Amniotic epithelial cell (primary cell): ENCODE measurements at regions not wholly inside any gene's neighbourhood (a gene's known extent, or its start where the extent isn't known, plus 50 kb on each side); places are given as distances from the start of the nearest gene placed in this dataset.
"Not testable (repeated sequence)": the region's sequence is repeated elsewhere in the genome, so short reads cannot be mapped to it uniquely, and the experiment has no call there.

Experiments
- DNase-seq: peaks from one replicate; pipeline ENCODE4 v3.0.0-alpha.2; 2010; ENCODE audit warnings: low read depth

GRCh38 chrX:25141684-25142083 lies 125.9 kb upstream of the ARX start:
- no peak for DNase-seq

GRCh38 chrX:25131055-25131454 lies 115.3 kb upstream of the ARX start:
- no peak for DNase-seq

DNA sequence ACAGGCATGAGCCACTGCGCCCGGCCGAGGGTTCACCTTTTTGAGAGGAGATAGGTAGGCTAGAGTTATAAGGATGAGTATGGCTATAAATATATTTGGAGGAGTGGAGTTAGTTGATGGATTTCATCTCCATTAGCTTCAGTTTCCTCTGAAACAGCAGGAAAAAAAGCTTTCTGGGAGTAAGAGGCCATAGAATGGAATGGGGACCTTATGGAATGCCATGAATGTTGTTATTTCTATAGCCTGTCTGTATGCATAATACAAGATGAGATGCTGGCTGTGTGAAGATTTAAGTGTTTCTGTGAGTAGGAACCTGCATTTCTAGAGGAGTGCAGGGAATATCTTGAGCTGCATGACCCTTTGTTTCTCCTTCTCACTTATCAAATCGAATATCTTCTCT lies 114.9 kb upstream of the ARX start:
- no peak for DNase-seq

GRCh38 chrX:25125483-25125882 lies 109.7 kb upstream of the ARX start:
- no peak for DNase-seq

GRCh38 chrX:25124391-25124790 lies 108.6 kb upstream of the ARX start:
- DNase-seq = no peak

DNA sequence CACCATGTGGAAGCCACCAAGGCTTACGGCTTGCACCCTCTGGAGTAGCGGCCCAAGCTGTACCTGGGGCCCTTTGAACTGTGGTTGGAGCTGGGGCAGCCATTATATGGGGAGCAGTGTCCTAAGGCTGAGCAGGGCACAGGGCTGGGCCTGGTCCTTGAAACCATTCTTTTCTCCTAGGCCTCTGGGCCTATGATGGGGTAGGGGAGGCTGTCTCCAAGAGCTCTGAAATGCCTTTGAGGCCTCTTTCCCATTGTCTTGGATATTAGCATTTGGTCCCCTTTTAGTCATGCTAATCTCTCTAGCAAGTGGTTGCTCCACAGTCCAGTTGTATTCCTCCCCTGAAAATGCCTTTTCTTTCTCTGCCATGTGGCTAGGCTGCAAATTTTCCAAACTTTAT lies 96.4 kb upstream of the ARX start:
- no peak for DNase-seq

DNA sequence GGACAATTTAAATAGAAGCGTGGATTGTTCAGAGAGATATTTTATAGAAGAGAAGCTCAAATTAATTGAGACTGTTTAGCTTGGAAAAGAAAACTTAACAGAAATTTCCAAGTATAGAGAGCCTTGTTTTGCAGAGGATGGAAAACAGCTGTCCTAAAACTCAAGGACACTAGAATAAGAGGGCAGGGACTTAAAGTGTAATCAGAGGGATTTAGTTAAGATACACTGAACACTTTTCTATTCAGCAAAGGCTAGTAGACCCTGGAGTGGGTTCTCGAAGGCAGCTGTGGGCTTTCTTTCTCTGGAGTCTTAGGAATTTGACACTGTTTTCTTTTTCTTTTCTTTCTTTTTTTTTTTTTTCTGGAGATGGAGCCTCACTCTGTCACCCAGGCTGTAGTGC lies 92.7 kb upstream of the ARX start:
- no peak for DNase-seq

- no peak for DNase-seq
Observed at GRCh38 chrX:25105221-25105620, 89.5 kb upstream of the ARX start.

GRCh38 chrX:25096522-25097045 lies 80.8 kb upstream of the ARX start:
- no peak for DNase-seq

- not testable (repeated sequence) for DNase-seq
Observed at GRCh38 chrX:25091152-25091551, 75.4 kb upstream of the ARX start.

DNA sequence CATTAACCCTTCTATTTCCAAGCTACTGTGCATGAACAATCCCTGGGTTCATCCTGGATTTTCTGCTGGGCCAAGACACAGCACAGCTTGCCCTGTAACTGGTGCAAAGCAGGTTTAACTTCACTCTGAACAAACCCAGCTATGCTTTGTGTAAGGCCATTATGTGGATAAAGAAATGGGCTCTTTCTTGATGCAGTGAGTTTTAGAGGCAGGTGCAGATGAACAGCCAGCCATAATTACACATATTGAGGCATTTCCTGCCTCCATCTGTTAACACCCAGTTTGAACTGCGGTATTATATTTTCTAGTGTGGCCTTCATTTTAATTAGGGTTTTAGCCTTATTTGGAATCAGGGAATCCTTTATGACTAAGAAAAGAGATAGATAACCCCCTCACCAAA lies 68.7 kb upstream of the ARX start:
- DNase-seq = no peak

DNA sequence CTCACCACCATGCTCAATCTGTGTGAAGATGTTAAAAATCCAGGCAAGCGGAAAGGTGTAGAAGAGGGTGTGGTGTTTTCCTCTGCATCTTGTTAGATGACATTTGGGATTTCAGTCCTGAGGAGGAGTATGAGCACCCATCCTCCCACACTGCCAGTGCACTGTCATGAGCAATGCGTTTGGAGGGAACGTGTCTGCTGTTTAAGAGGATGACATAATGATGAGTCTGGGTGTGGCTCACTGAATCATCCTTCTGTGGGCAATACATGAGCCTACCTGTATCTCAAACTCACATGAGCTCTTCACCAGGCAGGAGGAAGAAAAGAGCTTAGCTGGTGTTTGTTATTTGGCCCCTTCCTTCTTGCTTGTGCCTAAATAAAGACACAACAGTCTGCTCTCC lies 67.9 kb upstream of the ARX start:
- no peak for DNase-seq

- DNase-seq = no peak
Observed at GRCh38 chrX:25079020-25079419, 63.3 kb upstream of the ARX start.

- no peak for DNase-seq
Observed at GRCh38 chrX:25076941-25077500, 61.3 kb upstream of the ARX start.

GRCh38 chrX:25072247-25072646 lies 56.5 kb upstream of the ARX start:
- no peak for DNase-seq

DNA sequence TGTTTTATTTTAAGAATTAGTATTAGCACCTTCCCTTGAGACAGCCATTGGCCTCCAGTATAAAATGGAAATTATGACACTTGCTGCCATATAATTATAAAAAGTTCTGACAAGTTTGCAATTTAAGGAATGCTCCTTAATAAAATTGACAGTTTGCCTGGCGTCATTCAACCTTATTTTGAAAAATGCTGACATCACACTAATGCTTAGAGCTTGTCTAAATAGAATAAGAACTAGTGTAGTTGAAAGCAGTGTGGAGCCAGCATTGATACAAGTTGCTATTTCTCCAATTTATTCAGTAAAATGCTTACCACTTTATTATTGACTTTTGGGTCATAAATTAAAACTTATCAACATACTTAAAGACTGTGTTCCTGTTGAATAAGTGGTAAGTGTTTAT lies 54.3 kb upstream of the ARX start:
- no peak for DNase-seq

DNA sequence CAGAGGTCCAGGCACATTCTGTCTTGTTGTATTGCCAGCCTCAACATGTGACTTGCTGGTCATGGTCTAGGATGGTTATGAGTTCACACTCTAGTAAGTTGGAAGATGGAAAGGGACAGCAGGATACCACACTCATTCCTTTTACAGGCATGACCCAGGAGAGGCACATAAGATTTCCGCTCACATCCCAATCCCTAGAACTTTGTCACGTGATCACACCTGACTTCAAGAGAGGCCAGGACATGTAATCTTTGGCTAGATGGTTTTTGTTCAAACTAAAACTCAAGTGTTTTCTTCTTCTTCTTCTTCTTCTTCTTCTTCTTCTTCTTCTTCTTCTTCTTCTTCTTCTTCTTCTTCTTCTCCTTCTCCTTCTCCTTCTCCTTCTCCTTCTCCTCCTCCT lies 53.4 kb upstream of the ARX start:
- no peak for DNase-seq

DNA sequence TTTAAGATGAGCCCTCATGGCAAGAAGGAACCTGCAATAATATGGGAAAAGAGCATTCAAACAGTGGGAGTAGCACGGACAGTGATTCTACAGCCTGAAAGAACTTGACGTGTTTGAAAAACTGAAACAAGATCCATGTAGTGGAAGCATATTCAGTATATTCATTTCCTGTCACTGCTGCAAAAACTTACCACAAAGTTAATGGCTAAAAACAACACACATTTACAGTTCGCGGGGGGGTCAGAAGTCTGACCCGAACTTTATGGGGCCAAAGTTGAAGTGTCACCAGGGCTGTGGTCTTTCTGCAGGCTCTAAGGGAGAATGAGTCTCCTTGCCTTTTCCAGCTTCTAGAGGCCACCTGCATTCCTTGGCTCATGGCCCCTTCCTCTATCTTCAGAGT lies 52.6 kb upstream of the ARX start:
- no peak for DNase-seq

DNA sequence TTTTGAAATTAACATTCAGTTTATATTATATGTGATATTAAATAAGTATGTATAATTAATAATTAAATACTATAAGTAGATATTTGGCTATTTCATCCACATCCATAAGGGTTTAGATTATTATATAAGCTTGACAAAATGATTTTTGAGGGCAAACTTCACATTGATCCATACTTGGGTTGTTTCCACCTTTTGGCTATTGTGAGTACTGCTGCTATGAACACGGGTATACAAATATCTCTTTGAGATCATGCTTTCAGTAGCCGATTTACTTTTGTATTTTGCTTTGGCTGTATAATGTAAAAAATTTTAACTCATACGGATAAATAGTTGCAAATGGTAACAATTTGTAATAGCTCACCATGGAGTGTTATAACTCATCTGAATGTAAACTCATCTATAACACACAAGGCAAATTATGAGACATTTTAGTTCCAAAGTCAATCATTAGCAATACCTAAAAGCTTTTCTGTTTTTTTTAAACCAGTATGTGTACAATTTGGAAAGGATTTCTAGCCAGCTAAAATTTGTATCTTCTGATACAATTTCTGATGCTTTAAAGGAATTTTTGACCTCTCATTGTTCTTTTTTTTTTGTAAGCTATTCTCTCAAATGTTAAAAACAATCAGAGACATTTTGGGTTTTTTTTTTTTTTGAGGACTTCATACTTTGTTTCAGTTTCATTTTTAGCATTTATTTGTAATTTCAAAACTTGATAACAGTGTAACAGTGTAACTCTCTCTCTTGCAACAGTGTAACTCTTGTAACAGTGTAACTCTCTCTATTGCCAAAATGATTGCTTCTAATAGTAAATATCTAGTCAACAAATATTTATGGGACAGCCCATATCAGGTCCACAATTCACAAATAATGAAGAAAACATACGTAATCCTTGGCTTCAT lies 51.8 kb upstream of the ARX start:
- DNase-seq = no peak

GRCh38 chrX:25066131-25066530 lies 50.4 kb upstream of the ARX start:
- DNase-seq = no peak
